ENCODE measurements at regions not wholly inside any gene's neighbourhood (a gene's known extent, or its start where the extent isn't known, plus 50 kb on each side); places are given as distances from the start of the nearest gene placed in this dataset.

GRCh38 chr7:138400400-138400886 lies 59.6 kb upstream of the TRIM24 start:
- H3K4me3 ChIP-seq (ENCODE audit: low read depth, low read length), result no peak overlapping the region
- TF ChIP-seq, protein P1, sequence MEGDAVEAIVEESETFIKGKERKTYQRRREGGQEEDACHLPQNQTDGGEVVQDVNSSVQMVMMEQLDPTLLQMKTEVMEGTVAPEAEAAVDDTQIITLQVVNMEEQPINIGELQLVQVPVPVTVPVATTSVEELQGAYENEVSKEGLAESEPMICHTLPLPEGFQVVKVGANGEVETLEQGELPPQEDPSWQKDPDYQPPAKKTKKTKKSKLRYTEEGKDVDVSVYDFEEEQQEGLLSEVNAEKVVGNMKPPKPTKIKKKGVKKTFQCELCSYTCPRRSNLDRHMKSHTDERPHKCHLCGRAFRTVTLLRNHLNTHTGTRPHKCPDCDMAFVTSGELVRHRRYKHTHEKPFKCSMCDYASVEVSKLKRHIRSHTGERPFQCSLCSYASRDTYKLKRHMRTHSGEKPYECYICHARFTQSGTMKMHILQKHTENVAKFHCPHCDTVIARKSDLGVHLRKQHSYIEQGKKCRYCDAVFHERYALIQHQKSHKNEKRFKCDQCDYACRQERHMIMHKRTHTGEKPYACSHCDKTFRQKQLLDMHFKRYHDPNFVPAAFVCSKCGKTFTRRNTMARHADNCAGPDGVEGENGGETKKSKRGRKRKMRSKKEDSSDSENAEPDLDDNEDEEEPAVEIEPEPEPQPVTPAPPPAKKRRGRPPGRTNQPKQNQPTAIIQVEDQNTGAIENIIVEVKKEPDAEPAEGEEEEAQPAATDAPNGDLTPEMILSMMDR (conservative IDR thresholded peaks at IDR 0.05; ENCODE audit: low read depth, low read length), result no peak
- DNase-seq (ENCODE audit: low read depth), result no peak

DNA sequence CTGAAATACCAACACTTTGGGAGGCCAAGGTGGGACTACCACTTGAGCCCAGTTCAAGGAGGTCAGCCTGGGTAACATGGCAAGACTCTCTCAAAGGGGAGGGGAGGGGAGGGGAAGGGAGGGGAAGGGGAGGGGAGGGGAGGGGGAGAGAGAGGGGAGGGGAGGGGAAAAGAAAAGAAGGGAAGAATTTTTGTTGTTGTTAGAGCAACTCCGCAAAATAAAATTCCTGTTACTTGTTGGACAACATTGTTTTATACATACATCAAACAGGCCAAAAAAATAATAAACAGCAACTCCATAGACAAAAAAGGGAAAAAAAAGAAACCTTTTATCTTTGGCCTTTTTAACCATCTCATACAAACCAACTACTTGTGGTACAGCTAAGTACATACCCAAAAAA lies 57.3 kb upstream of the TRIM24 start:
- TF ChIP-seq, protein P1 (conservative IDR thresholded peaks at IDR 0.05; ENCODE audit: low read depth, low read length), result no peak
- no peak overlapping the region for H3K4me3 ChIP-seq (ENCODE audit: low read depth, low read length)

DNA sequence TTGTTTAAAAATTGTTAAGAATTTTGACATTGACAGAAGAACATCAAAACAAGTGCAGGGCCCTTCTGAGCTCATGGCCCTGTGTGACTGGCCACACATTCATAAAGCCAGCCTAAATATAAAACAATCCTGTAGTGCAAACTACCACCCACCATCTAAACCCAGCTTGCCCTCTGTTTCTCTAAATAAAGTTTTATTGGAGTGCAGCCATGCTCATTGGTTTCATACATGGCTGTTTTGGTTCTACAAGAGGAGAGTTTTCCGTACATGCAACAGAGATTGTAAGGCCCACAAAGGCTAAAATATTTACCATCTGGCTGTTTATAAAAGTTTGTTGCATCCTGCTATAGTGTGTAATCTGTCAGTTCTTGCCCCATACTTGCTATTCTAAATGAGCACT lies 54.6 kb upstream of the TRIM24 start:
- no peak for DNase-seq (ENCODE audit: low read depth)
- no peak overlapping the region for H3K4me3 ChIP-seq (ENCODE audit: low read depth, low read length)
- TF ChIP-seq, protein P1 (conservative IDR thresholded peaks at IDR 0.05; ENCODE audit: low read depth, low read length), result no peak

More for the DNA sequence above, 57.3 kb upstream of the TRIM24 start:
- DNase-seq (ENCODE audit: low read depth), result no peak

- DNase-seq (ENCODE audit: low read depth), result no peak
- H3K4me3 ChIP-seq (ENCODE audit: low read depth, low read length), result no peak overlapping the region
- TF ChIP-seq, protein P1 (conservative IDR thresholded peaks at IDR 0.05; ENCODE audit: low read depth, low read length), result no peak
These were observed 52.3 kb upstream of the TRIM24 start for GRCh38 chr7:138407792-138408191.
